ENCODE measurements at regions not wholly inside any gene's neighbourhood (a gene's known extent, or its start where the extent isn't known, plus 50 kb on each side); places are given as distances from the start of the nearest gene placed in this dataset.

DNA sequence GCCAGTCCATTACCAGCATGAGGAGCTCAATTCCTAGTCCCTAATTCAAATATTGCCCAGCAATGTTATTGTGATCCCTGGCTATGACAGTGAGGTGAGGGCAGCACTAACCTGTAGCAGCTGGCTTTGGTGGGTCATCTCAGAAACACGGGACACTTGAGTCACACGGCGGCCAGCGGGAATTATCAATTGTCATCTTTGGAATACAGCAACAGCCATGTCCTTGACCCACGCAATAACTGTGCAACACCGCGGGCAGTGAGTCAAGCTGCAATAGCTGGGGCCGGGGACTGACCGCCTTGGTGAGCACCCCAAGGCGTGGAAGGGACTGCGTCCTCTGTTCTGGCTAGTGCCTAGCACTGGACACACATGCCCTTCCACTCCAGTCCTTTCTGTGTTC lies 62.5 kb upstream of the ALDH1B1 start:
- Histone ChIP-seq H3K4me3 (no peak overlapping the region), H3K27ac (no peak overlapping the region), H3K4me2 (no peak overlapping the region), H3K4me1 (no peaks in the 10 kb centered on the region), H3K9me3 (no peaks in the 10 kb centered on the region)
- TF ChIP-seq FOXS1 (CRISPR knock-in tag; IDR thresholded peaks at IDR 0.05) (no peak), KDM1A (IDR thresholded peaks at IDR 0.05; ENCODE audit: low read depth) (no peak), JUN (IDR thresholded peaks at IDR 0.05) (no peak), CHD2 (IDR thresholded peaks at IDR 0.05; ENCODE audit: low read length, partially characterized antibody) (no peak), EP300 (IDR thresholded peaks at IDR 0.05) (no peak)
- TF ChIP-seq, protein P1, sequence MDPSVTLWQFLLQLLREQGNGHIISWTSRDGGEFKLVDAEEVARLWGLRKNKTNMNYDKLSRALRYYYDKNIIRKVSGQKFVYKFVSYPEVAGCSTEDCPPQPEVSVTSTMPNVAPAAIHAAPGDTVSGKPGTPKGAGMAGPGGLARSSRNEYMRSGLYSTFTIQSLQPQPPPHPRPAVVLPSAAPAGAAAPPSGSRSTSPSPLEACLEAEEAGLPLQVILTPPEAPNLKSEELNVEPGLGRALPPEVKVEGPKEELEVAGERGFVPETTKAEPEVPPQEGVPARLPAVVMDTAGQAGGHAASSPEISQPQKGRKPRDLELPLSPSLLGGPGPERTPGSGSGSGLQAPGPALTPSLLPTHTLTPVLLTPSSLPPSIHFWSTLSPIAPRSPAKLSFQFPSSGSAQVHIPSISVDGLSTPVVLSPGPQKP (IDR thresholded peaks at IDR 0.05; ENCODE audit: low read depth, low read length), result no peak
- no peak for FAIRE-seq
- no peak for ATAC-seq
- no peak for DNase-seq (ENCODE audit: low read depth in 1 of 2, low spot score in 1 of 2)
- WGBS (ENCODE audit: missing lambda C conversion rate), result 76% methylated on average over 11 of the region's 11 CpGs
- ChIA-PET POLR2A (no interaction called here), CTCF (interaction anchor here (0.8 to 3.0 kb wide), 8 partner anchors 9 to 416 kb away, joined by 3 to 11 read pairs (median 3); no protein-coding TSS in a partner anchor)

DNA sequence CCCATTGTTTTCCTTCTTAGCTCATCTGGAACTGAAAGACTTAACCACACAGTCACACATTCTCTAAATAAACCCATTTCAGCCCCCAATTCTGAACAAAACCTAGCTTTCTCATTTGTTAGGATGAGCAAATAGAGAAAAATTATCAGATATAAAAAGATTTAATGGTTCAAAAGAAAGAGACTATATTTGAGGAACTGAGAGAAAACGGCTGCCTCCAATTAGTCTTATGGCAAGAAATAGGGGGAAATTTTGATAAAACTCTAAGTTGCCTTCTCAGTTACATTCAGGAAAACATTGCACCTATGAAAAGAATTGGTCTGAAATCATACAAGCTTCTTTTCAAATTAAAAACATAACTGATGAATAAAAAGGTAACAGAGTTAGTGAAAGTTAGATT lies 63.7 kb upstream of the ALDH1B1 start:
- 49% methylated on average over 1 of the region's 1 CpG for WGBS (ENCODE audit: missing lambda C conversion rate)
- Histone ChIP-seq H3K4me1 (no peaks in the 10 kb centered on the region), H3K27ac (no peak overlapping the region), H3K4me3 (no peak overlapping the region), H3K4me2 (no peak overlapping the region), H3K9me3 (no peaks in the 10 kb centered on the region)
- ATAC-seq (no peak), DNase-seq (ENCODE audit: low read depth in 1 of 2, low spot score in 1 of 2) (no peak), FAIRE-seq (no peak)
- no peak for TF ChIP-seq ZC3H11A (IDR thresholded peaks at IDR 0.05)
- no peak for TF ChIP-seq JUNB (IDR thresholded peaks at IDR 0.05)
- no peak for TF ChIP-seq EHF (CRISPR knock-in tag; IDR thresholded peaks at IDR 0.05)
- TF ChIP-seq POLR2A (IDR thresholded peaks at IDR 0.05; ENCODE audit: low read length), result no peak
- TF ChIP-seq, protein P1 (IDR thresholded peaks at IDR 0.05; ENCODE audit: low read depth, low read length), result no peak
- TF ChIP-seq EP300 (IDR thresholded peaks at IDR 0.05), result no peak
- no peak for TF ChIP-seq MAFK (IDR thresholded peaks at IDR 0.05; ENCODE audit: partially characterized antibody)
- no peak for TF ChIP-seq EHMT2 (IDR thresholded peaks at IDR 0.05; ENCODE audit: low read depth)
- TF ChIP-seq MYC (IDR thresholded peaks at IDR 0.05; ENCODE audit: borderline replicate concordance, low read length), result no peak
- TF ChIP-seq RARB (CRISPR knock-in tag; IDR thresholded peaks at IDR 0.05), result no peak
- TF ChIP-seq FOSL2 (IDR thresholded peaks at IDR 0.05), result no peak
- no peak for TF ChIP-seq FOSL2 (CRISPR knock-in tag; IDR thresholded peaks at IDR 0.05)
- no peak for TF ChIP-seq CHD2 (IDR thresholded peaks at IDR 0.05; ENCODE audit: low read length, partially characterized antibody)
- TF ChIP-seq, protein P2, sequence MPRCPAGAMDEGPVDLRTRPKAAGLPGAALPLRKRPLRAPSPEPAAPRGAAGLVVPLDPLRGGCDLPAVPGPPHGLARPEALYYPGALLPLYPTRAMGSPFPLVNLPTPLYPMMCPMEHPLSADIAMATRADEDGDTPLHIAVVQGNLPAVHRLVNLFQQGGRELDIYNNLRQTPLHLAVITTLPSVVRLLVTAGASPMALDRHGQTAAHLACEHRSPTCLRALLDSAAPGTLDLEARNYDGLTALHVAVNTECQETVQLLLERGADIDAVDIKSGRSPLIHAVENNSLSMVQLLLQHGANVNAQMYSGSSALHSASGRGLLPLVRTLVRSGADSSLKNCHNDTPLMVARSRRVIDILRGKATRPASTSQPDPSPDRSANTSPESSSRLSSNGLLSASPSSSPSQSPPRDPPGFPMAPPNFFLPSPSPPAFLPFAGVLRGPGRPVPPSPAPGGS (IDR thresholded peaks at IDR 0.05), result no peak
- no peak for TF ChIP-seq NFE2L2 (conservative IDR thresholded peaks at IDR 0.05; ENCODE audit: low read length)
- no peak for TF ChIP-seq CHD4 (IDR thresholded peaks at IDR 0.05; ENCODE audit: borderline replicate concordance)
- no peak for TF ChIP-seq PHF8 (IDR thresholded peaks at IDR 0.05; ENCODE audit: borderline replicate concordance, low read depth)
- no peak for TF ChIP-seq CBX2 (IDR thresholded peaks at IDR 0.05; ENCODE audit: borderline replicate concordance, low read depth)
- TF ChIP-seq CBX8 (IDR thresholded peaks at IDR 0.05), result no peak
- TF ChIP-seq, protein P3, sequence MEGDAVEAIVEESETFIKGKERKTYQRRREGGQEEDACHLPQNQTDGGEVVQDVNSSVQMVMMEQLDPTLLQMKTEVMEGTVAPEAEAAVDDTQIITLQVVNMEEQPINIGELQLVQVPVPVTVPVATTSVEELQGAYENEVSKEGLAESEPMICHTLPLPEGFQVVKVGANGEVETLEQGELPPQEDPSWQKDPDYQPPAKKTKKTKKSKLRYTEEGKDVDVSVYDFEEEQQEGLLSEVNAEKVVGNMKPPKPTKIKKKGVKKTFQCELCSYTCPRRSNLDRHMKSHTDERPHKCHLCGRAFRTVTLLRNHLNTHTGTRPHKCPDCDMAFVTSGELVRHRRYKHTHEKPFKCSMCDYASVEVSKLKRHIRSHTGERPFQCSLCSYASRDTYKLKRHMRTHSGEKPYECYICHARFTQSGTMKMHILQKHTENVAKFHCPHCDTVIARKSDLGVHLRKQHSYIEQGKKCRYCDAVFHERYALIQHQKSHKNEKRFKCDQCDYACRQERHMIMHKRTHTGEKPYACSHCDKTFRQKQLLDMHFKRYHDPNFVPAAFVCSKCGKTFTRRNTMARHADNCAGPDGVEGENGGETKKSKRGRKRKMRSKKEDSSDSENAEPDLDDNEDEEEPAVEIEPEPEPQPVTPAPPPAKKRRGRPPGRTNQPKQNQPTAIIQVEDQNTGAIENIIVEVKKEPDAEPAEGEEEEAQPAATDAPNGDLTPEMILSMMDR (IDR thresholded peaks at IDR 0.05), result no peak
- no peak for TF ChIP-seq NR3C1 (IDR thresholded peaks at IDR 0.05)
- ChIA-PET POLR2A (no interaction called here), CTCF (interaction anchor here (0.9 to 2.2 kb wide), 6 partner anchors 10 to 153 kb away, joined by 3 to 7 read pairs (median 3); no protein-coding TSS in a partner anchor)

All from A549 (cell line).